Vagina (tissue), 2 donors: ENCODE measurements at regions not wholly inside any gene's neighbourhood (a gene's known extent, or its start where the extent isn't known, plus 50 kb on each side); places are given as distances from the start of the nearest gene placed in this dataset.

ENCODE experiments used
- POLR2A ChIP-seq, 2 donors: fragments of 450-650 bp; IDR thresholded peaks; one replicate each; pipeline ENCODE4 v1.6.1; 2017; ENCODE audit warnings: antibody characterized with exemption in 2 of 2, mild to moderate bottlenecking in 2 of 2, moderate library complexity in 2 of 2
- POLR2AphosphoS5 ChIP-seq, 2 donors: sonication (generic); formaldehyde crosslinking; IDR thresholded peaks; one replicate each; pipeline ENCODE4 v1.9.0; 2017; ENCODE audit warnings: antibody characterized with exemption in 2 of 2, mild to moderate bottlenecking in 2 of 2, low read depth in 1 of 2; ENCODE audit not compliant: insufficient read depth in 1 of 2
- TF ChIP-seq, protein P1 (sequence below), 3 experiments: fragments of 450-650 bp in 2 of 3; fragments of 200-600 bp in 1 of 3; sonication (generic) in 1 of 3; IDR thresholded peaks; one replicate each; pipeline ENCODE4 v1.5.1; 2017 to 2019; ENCODE audit warnings: antibody characterized with exemption in 3 of 3, mild to moderate bottlenecking in 2 of 3, moderate library complexity in 2 of 3

DNA sequence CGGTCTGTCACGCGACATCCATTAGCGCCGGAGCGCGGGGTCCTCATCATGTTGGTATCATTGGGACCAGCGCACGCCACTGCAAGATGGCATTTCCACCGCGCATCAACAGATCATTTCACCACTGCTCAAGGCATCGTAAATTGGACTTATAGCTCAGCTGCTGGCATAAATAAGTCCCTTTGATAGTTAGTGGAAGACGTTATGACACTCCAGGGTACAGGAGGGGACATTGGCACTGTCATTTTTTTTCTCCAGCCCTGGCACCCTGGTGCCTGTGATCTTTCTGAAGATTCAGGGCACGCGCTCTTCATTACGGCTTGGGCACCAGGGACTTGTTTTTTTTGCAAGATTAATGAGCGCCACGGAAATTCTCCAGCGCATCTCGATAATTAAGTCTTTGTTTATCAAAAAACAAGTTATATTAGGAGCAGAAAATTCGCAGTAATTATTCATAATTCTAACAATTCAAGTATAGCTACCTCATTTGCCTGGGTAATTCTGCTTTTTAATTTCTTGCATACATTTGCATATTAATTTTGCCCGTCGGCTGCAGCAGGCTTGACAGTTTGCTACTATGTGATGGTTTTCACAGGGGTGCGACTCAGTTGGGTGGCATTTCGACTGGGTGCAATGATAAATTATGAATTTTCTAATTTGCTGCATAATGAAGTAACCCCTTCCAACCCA, 167.7 kb downstream of the VRK1 start:
- no peak for TF ChIP-seq POLR2AphosphoS5 (IDR thresholded peaks at IDR 0.05; ENCODE audit: insufficient read depth in 1 of 2, low read depth in 1 of 2)
- TF ChIP-seq, protein P1, sequence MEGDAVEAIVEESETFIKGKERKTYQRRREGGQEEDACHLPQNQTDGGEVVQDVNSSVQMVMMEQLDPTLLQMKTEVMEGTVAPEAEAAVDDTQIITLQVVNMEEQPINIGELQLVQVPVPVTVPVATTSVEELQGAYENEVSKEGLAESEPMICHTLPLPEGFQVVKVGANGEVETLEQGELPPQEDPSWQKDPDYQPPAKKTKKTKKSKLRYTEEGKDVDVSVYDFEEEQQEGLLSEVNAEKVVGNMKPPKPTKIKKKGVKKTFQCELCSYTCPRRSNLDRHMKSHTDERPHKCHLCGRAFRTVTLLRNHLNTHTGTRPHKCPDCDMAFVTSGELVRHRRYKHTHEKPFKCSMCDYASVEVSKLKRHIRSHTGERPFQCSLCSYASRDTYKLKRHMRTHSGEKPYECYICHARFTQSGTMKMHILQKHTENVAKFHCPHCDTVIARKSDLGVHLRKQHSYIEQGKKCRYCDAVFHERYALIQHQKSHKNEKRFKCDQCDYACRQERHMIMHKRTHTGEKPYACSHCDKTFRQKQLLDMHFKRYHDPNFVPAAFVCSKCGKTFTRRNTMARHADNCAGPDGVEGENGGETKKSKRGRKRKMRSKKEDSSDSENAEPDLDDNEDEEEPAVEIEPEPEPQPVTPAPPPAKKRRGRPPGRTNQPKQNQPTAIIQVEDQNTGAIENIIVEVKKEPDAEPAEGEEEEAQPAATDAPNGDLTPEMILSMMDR (IDR thresholded peaks at IDR 0.05), result no peak
- TF ChIP-seq POLR2A (IDR thresholded peaks at IDR 0.05), result no peak
